Urothelium cell line (cell line): ENCODE measurements at regions not wholly inside any gene's neighbourhood (a gene's known extent, or its start where the extent isn't known, plus 50 kb on each side); places are given as distances from the start of the nearest gene placed in this dataset.
"Not testable (repeated sequence)": the region's sequence is repeated elsewhere in the genome, so short reads cannot be mapped to it uniquely, and the experiment has no call there.

Source experiments
- DNase-seq: peaks from one replicate; pipeline ENCODE4 v3.0.0; 2011; ENCODE audit warnings: low spot score, mixed read lengths
- FAIRE-seq: peaks from 2 replicates; lab custom pipeline; 2011; peaks lifted over from hg19 to GRCh38; lab: Jason Lieb, UNC

DNA sequence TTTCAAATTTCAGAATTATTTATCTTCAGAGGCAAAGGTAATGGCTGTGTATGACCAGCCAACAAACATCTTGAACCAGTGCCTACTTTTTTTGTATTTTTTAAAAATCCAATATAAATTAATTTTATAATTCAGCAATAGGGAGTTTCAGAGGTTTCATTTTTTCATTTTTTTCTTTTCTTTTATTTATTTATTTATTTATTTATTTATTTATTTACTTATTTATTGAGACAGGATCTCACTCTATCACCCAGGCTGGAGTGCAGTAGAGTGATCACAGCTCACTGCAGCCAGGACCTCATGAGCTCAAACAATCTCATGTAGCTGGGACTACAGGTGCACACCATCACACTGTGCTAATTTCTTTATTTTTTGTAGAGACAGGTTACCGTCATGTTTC lies 250.5 kb downstream of the TMEM47 start:
- FAIRE-seq, result no peak

DNA sequence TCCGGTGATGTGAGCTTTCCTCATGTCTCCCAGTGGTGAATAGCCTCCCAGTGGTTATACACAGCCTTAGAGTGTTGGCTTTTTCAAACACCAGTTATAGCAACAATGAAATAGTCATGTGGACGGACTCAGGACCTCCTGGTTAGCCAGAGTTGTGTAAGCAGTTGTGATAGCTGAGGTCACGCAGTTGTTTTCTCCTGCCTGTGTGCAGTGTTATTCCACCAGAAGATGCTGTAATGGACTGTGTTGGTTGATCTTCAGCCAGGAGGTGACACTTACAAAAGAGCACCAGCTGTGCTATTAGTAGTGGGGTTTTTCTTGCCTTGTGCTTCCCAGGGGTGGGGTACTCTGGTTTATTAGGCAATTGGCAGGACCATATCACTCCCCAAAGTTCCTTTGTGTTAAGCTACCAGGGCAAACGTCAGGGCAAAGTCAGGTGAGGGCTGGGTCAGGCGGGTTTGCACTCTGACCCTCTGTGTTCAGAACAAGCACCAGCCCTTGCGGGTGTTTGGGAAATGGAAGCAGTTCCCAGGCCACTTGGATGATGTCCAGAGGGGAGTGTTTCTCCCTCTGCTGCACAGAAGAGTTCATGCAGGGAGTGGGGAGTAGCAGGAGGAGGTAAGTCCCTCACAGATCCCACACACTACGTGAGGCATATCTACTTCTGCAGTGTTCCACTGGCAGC lies 252.6 kb downstream of the TMEM47 start:
- FAIRE-seq (no peak), DNase-seq (no peak)

More for the DNA sequence above, 250.5 kb downstream of the TMEM47 start:
- DNase-seq, result no peak

DNA sequence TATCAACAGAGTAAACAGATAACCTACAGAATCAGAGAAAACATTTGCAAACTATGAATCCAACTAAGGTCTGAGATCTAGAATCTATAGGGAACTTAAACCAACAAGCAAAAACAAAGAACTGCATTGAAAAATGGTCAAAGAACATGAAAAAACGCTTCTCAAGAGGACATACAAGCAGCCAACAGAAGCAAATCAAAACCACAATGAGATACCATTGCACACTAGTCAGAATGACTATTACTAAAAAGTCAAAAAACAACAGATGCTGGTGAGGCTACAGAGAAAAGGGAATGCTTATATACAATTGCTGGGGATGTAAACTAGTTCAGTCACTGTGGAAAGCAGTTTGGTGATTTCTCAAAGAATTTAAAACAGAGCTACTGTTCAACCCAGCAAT lies 255.7 kb downstream of the TMEM47 start:
- FAIRE-seq (no peak), DNase-seq (no peak)

DNA sequence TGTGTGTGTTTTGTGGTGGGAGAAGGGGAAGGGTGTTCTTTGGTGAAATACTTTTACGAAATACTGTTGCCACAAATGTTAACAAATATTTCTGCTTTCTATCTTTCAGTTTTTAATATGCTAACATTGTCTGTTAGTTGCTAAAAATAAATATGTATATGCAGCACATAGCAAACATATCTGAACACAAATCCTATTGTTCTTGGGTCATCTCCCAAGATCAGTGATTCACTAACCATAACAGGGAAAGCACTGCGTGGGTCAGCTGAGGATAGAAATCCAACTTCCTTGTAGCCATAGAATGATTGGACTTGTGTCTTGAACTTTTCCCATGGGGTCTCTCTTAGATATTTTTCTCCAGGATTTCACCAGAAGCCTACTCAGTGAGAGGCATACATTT lies 250.3 kb upstream of the FAM47A start:
- DNase-seq (no peak), FAIRE-seq (no peak)

DNA sequence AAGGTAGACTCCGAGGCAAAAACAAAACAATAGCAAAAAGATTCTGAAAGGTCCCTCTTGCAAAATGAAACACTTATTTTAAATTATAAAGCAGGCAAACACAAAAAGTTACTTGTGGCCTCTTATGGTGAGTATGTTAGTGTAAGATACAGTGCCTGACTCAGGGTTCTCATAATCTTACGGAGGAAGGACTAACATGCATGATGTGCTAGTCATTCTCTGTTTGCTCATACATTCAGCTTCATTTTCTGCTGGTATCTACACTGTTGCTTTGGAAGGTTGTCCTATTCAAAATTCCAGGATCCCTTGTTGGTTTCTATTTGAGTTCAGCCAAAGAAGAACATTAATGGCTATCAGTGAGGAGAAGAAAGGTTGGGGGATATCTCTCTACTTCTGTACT lies 249.1 kb upstream of the FAM47A start:
- FAIRE-seq, result no peak
- DNase-seq, result no peak

DNA sequence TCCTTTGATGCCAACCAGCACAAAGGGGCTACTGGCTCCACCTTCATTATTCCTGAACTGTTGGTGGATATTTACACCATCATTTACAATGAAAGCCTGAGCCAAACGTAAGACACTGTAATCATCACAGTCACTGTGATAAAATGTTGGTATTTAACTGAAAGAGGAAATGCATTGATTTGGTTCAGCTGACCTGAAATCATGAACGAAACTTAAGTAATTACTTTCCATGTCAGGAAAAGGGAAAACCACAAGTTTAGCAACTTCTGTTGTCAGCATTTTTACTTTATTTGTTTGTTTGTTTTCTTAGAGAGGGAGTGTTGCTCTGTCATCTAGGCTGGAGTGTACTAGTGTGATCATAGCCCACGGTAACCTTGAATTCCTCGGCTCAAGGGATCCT lies 247.8 kb upstream of the FAM47A start:
- DNase-seq (no peak), FAIRE-seq (no peak)

DNA sequence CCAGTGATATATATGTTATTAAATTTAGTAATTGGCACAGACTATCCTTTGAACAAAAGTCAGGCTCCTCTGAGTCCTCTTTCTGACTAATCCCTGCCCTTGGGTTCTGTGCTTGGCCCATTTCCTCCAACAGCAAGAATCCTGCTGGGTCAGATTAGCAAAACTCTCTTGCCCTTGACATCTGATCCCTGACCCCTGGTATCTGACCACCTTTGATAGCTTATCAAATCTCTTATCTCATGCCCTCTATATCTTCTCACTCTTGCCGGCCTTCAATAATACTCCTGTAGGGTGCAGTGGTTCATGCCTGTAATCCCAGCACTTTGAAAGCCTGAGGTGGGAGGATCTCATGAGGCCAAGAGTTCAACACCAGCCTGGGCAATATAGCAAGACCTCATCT lies 245.5 kb upstream of the FAM47A start:
- FAIRE-seq (no peak), DNase-seq (no peak)

DNA sequence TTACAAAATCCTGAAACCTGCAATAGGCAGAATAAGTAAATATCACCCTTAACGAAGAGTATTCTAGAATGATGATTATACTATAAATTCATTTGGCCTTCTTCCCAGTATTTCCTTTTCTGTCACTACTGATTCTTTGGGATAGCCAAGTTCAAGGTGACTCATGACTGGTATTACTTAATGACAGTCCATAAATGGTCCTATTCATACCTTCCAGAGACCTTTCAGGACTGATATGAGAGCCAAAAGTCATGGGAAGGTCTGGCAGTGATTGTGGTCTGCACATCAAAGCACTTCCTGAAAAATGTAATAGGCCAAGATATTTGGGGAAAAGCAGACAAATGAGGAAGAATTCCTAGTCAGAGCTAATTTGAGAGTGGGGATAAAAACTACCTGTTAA lies 239.6 kb upstream of the FAM47A start:
- FAIRE-seq (no peak), DNase-seq (peak; percentile 4)

DNA sequence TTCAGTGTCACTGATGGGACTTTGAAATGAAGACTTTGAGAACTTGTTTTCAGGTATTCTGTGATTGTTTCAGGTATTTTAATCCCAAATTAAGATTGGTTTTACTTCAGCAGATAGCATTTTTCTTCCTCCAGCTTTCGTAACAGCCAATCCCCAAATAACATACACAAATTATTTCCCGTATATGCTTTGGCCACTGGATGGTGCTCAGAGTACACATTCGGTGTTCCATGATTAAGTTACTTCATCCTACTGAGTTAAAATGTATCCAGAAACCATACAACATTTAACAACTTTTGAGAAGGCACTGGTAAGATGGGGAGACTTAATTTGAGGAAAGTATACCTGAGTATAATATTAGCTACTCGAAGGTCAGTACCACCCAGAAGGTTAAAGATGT lies 233.4 kb upstream of the FAM47A start:
- no peak for FAIRE-seq
- DNase-seq, result no peak

DNA sequence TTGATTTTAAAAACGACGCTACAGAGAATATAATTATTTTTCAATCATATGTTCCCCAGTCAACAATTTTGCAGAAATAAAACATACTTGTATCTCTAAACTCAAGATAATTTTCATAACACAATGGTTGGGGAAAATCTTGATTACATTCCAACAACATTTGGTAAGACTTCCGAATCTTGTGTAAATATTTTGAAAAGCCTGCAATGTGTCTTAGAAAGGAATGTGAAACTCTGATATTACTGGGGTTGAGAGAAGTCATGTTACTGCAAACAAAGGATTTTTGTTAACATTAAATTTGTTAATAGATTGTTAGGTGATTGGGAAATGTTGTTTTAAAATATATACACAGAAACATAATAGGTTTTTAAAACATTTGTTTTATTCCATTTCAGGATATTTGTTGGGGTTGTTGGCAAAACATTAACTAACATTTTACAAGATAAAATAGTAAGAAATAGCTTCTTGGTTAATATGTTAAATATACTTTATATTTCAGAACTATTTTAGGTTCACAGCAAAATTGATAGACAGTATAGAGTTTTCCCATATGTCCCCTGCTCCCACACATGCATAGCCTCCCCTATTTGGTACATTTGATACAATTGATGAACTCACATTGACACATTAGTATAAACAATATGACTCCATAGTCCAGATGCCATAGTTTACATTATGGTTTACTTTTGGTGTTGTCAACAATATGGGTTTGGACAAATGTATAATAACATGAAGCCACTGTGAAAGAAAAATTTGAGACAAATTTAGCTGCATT lies 218.6 kb upstream of the FAM47A start:
- no peak for DNase-seq
- FAIRE-seq, result no peak

DNA sequence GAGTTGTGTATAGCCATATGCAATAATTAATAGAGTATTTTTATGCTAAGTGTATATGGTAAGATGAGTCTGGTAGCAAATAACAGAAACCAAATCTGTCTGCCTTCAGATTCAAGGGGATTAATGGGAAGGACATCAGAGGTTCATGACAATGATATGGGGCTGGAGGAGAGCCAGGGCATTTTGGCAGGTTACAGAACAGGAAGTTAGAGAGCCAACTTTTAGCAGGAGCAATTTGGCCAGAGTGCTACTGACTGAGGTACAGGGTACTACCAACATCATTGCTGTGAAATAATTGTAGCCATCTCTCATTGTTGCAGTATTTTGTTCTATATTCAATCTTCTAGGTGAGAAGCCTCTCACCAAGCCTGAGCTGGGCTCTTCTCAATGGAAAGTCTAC lies 210.9 kb upstream of the FAM47A start:
- no peak for DNase-seq
- no peak for FAIRE-seq

DNA sequence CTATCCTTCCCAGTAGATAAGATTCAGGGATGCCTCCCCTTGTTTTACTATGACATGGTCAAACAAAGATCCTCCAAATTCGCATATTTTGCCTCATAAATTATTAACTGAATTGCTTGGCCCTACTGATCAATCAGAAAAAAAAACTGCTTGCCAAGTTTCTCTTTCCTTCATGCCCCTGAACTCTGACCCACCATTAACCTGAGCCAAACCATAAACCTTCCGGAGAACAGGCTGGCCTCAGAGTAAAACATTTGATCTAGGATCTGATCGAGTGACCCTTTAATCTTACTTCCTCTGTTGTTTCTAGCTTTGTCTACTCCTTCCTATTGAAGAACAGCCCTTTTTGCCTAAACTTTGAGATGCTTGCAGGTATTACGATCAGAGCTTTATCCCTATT lies 209.7 kb upstream of the FAM47A start:
- DNase-seq (no peak), FAIRE-seq (no peak)

DNA sequence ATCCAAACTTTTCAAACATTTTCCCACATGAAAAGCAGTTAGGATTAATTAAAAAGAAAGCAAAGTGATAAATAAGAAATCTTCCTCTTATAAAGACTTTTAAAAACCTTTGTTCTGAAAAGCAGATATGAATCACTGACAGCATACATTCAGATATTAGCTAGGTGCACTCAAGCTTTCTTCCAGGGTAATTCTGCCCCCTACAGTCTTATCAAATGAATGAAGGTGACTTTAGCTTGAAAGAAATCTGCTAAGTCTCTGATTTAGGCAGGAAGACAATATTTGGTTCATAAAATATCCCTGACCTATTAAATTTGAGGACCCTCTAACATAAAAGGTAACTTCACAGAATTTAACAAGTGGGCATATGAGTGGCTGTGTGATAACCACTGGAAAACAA lies 209.1 kb upstream of the FAM47A start:
- FAIRE-seq (no peak), DNase-seq (no peak)

DNA sequence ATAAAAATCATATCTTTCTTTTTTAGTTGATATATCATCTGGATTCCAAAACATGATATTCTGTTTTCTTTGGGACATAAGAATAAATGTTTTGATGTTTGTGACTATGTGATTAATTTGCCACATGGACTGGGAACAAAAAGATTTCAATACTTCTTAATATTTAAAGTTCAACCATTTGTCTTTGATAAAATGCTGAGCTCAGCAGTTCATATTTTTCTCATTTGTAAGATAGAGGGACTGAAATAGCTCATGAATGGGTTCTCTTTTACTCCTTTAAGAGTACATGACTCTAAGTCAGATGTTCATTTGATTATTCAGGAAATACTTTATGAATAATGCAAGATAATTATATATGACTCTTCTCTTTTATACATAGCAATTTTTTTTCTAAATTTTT lies 205.9 kb upstream of the FAM47A start:
- DNase-seq (no peak), FAIRE-seq (no peak)

DNA sequence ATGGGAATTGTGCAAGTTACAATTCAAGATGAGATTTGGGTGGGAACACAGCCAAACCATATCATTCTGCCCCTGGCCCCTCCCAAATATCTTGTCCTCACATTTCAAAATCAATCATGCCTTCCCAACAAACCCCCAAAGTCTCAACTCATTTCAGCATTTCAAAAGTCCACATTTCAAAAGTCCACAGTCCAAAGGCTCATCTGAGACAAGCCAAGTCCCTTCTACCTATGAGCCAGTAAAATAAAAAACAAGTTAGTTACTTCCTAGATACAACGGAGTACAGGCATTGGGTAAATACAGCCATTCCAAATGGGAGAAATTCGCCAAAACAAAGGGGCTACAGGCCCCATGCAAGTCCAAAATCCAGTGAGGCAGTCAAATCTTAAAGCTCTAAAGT lies 203.3 kb upstream of the FAM47A start:
- FAIRE-seq, DNase-seq: not testable (repeated sequence)

DNA sequence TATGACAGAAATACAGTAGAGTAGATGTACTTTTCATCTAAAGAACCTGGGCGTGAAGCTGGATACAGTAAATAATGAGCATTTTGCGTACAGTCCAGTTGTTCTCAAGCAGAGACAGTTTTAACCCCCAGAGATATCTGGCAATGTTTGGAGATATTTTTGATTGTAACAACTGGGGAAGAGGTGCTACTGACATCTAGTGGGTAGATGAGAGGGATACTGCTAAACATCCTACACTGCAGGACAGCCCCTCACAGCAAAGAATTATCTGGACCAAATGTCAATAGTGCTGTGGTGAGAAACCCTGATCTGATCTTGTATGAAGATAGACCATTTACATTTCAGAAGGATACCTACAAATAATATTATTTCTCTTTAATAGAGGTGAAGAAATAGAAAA lies 200.2 kb upstream of the FAM47A start:
- DNase-seq, result no peak
- no peak for FAIRE-seq

DNA sequence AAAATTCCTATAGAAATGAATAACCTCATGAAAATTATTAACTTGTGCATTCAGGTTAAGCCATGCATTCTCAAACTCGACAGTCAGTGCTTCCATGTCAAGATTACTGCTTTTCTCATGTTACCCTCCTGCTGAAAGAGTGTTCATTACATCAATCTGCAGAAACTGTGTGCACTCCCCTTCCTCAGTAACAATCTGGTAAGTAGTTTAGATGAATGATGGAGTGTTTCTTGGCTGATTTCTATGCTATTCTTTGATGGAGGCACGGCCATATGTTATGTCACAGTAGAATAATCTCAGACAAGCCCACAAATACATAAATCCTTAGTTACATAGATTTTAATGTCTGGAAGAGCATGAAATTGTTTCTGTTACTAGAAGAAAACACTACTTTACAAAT lies 193.3 kb upstream of the FAM47A start:
- no peak for FAIRE-seq
- no peak for DNase-seq

DNA sequence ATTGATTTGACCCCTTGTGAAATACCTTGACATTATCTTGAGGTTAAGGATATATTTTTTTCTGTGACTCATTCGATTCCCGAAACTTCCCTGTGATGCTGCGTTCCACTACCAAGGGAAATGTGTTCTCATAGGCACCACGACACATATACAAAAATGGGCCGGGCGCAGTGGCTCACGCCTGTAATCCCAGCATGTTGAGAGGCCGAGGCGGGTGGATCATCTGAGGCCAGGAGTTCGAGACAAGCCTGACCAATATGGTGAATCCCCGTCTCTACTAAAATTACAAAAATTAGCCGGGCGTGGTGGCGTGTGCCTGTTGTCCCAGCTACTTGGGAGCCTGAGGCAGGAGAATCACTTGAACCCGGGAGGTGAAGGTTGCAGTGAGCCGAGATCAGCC lies 188.3 kb upstream of the FAM47A start:
- not testable (repeated sequence) for FAIRE-seq, DNase-seq

DNA sequence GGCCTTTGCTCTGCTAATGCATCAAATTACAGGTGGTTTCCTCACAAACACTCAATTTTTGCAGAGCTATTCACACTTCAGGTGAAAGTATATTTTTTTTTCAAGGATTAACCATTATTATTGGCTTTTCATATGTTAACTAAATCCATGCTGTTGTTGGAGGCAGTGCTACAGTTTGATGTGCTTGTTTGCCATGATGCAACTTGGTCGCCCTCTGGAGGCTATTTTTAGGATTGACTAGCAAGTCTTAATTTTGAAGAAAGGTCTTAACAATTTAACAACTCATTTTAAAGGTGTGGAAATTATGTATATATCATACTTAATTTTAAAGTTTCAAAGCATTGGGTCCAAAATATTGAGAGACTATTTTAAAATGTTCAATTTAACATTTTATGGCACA lies 168.8 kb upstream of the FAM47A start:
- FAIRE-seq (no peak), DNase-seq (peak; percentile 1)

DNA sequence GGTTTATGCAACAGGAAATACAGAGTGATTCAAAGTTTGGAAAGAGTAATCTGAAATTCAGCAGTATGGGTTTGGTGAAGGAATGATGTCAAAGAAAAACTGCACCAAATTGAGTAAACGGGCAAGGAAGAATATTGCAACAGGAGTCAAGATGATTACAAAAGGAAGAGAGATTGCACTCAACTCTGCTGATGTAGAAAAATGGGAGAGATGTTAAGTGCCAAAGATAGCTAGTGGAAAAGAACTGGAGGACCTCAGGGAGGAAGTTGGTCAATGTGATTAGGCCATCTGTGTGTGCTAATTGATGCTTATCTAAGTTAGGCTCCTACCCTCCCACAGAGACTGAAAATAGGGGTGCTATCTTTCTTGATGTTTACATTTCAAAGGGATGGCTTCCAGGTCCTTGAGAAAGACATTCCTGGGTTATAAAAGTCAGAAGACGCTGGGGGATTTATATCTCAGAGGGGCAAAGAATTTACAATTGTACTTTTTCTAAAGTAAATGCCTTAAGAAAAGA lies 167.4 kb upstream of the FAM47A start:
- FAIRE-seq (no peak), DNase-seq (no peak)

DNA sequence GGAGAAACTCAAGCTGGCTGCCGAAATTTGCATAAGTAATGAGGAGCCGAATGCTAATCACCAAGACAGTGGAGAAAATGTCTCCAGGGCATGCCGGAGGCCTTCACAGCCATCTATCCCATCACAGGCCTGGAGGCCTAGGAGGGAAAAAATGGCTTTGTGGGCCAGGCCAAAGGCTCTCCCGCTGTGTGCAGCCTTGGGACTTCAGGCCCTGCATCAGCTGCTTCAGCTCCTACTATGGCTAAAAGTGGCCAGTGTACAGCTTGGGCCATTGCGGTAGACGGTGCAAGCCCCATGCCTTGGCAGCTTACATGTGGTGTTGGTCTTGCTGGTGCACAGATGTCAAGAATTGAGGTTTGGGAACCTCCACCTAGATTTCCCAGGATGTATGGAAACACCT lies 162.6 kb upstream of the FAM47A start:
- no peak for FAIRE-seq

DNA sequence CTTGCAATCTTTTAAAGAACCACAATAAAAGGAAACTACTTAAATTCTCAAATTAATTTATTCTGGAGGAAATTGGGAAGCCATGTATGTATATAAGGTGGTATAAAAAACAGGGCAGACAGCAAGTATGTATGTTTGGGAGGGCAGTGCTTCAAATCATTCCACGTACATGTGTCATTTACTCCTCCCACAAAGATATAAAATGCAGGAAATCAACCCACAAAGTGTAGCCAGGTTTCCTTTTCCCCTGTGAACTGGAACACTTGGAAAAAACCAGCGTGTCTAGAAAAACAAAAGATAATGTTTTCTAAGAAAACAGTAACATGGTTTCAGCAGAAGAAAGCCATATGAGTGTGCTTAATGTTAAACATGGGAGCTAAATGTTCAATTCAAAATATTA lies 156.7 kb upstream of the FAM47A start:
- FAIRE-seq, result no peak
- DNase-seq, result no peak

More for the DNA sequence above, 162.6 kb upstream of the FAM47A start:
- no peak for DNase-seq
